ENCODE measurements at regions not wholly inside any gene's neighbourhood (a gene's known extent, or its start where the extent isn't known, plus 50 kb on each side); places are given as distances from the start of the nearest gene placed in this dataset.

- Histone ChIP-seq H3K4me1 (peaks cover 0 to 5% of the 10 kb centered on the region in 2 donors), H3K4me3 (no peak overlapping the region), H3K36me3 (no peaks in the 10 kb centered on the region), H3K9me3 (no peaks in the 10 kb centered on the region), H3K27me3 (no peaks in the 10 kb centered on the region), H3K27ac (no peak overlapping the region)
- DNase-seq (ENCODE audit: low spot score): no peak
- no peak for TF ChIP-seq CTCF (IDR thresholded peaks at IDR 0.05)
Measured at GRCh38 chr16:86638642-86639041, 60.3 kb downstream of the FOXL1 start.

- no peaks in the 10 kb centered on the region for H3K9me3 ChIP-seq
- no peak for DNase-seq (ENCODE audit: low spot score)
Measured at GRCh38 chr16:86639354-86639753, 61.0 kb downstream of the FOXL1 start.

GRCh38 chr16:86640265-86640843 lies 62.0 kb downstream of the FOXL1 start:
- H3K27ac ChIP-seq: no peak overlapping the region
- no peak for DNase-seq (ENCODE audit: low spot score)
- TF ChIP-seq CTCF (IDR thresholded peaks at IDR 0.05): no peak

More at GRCh38 chr16:86639354-86639753, 61.0 kb downstream of the FOXL1 start:
- Histone ChIP-seq H3K27me3 (no peaks in the 10 kb centered on the region), H3K4me3 (no peak overlapping the region), H3K27ac (no peak overlapping the region), H3K4me1 (peaks cover 0 to 5% of the 10 kb centered on the region in 2 donors), H3K36me3 (no peaks in the 10 kb centered on the region)
- no peak for TF ChIP-seq CTCF (IDR thresholded peaks at IDR 0.05)

GRCh38 chr16:86642087-86642486 lies 63.7 kb downstream of the FOXL1 start:
- H3K27ac ChIP-seq: no peak overlapping the region
- DNase-seq (ENCODE audit: low spot score): no peak
- no peak for TF ChIP-seq CTCF (IDR thresholded peaks at IDR 0.05)
- H3K36me3 ChIP-seq: no peaks in the 10 kb centered on the region
- H3K9me3 ChIP-seq: peaks cover 0 to 3% of the 10 kb centered on the region in 2 donors
- no peaks in the 10 kb centered on the region for H3K4me1 ChIP-seq
- no peak overlapping the region for H3K4me3 ChIP-seq
- no peaks in the 10 kb centered on the region for H3K27me3 ChIP-seq

More at GRCh38 chr16:86640265-86640843, 62.0 kb downstream of the FOXL1 start:
- Histone ChIP-seq H3K27me3 (no peaks in the 10 kb centered on the region), H3K36me3 (no peaks in the 10 kb centered on the region), H3K4me1 (peaks cover 0 to 2% of the 10 kb centered on the region in 2 donors), H3K9me3 (no peaks in the 10 kb centered on the region), H3K4me3 (no peak overlapping the region)

- DNase-seq (ENCODE audit: low spot score): no peak
- no peak for TF ChIP-seq CTCF (IDR thresholded peaks at IDR 0.05)
Measured at GRCh38 chr16:86643671-86644070, 65.3 kb downstream of the FOXL1 start.

GRCh38 chr16:86647561-86647960 lies 69.2 kb downstream of the FOXL1 start:
- DNase-seq (ENCODE audit: low spot score): no peak
- Histone ChIP-seq H3K4me3 (no peak overlapping the region), H3K36me3 (no peaks in the 10 kb centered on the region), H3K27me3 (no peaks in the 10 kb centered on the region), H3K9me3 (peaks cover 0 to 14% of the 10 kb centered on the region in 2 donors), H3K27ac (no peak overlapping the region), H3K4me1 (no peaks in the 10 kb centered on the region)
- TF ChIP-seq CTCF (IDR thresholded peaks at IDR 0.05): no peak

More at GRCh38 chr16:86643671-86644070, 65.3 kb downstream of the FOXL1 start:
- Histone ChIP-seq H3K4me1 (no peaks in the 10 kb centered on the region), H3K36me3 (no peaks in the 10 kb centered on the region), H3K27ac (no peak overlapping the region), H3K27me3 (no peaks in the 10 kb centered on the region), H3K9me3 (peaks cover 0 to 14% of the 10 kb centered on the region in 2 donors), H3K4me3 (no peak overlapping the region)
